Suppressor macrophage treated with lipopolysaccharide for 4 hours (primary cell): ENCODE measurements at regions not wholly inside any gene's neighbourhood (a gene's known extent, or its start where the extent isn't known, plus 50 kb on each side); places are given as distances from the start of the nearest gene placed in this dataset.

ENCODE experiments used
- DNase-seq: peaks from one replicate; pipeline ENCODE4 v3.0.0-alpha.2; 2020

GRCh38 chr10:130434446-130435385 lies 298.5 kb downstream of the GLRX3 start:
- DNase-seq: no peak

- no peak for DNase-seq
Measured at GRCh38 chr10:130435961-130436360, 299.8 kb downstream of the GLRX3 start.

- DNase-seq: no peak
Measured at GRCh38 chr10:130438861-130439260, 302.7 kb downstream of the GLRX3 start.

- no peak for DNase-seq
Measured at GRCh38 chr10:130439766-130440165, 303.6 kb downstream of the GLRX3 start.

GRCh38 chr10:130440494-130440893 lies 304.3 kb downstream of the GLRX3 start:
- DNase-seq: no peak

- DNase-seq: no peak
Measured at GRCh38 chr10:130440971-130441370, 304.8 kb downstream of the GLRX3 start.

GRCh38 chr10:130443066-130443465 lies 306.9 kb downstream of the GLRX3 start:
- no peak for DNase-seq

GRCh38 chr10:130453036-130453720 lies 317.0 kb downstream of the GLRX3 start:
- DNase-seq: no peak

GRCh38 chr10:130453721-130454542 lies 317.7 kb downstream of the GLRX3 start:
- no peak for DNase-seq

GRCh38 chr10:130454543-130455000 lies 318.4 kb downstream of the GLRX3 start:
- no peak for DNase-seq

- no peak for DNase-seq
Measured at GRCh38 chr10:130455111-130455695, 319.0 kb downstream of the GLRX3 start.

GRCh38 chr10:130455791-130456190 lies 319.6 kb downstream of the GLRX3 start:
- no peak for DNase-seq

GRCh38 chr10:130456616-130457015 lies 320.4 kb downstream of the GLRX3 start:
- DNase-seq: no peak

GRCh38 chr10:130458509-130458908 lies 322.3 kb downstream of the GLRX3 start:
- DNase-seq: no peak

GRCh38 chr10:130459011-130459410 lies 322.8 kb downstream of the GLRX3 start:
- DNase-seq: no peak

GRCh38 chr10:130459851-130460490 lies 323.8 kb downstream of the GLRX3 start:
- no peak for DNase-seq

GRCh38 chr10:130461631-130462030 lies 325.4 kb downstream of the GLRX3 start:
- DNase-seq: no peak

GRCh38 chr10:130463104-130463875 lies 327.1 kb downstream of the GLRX3 start:
- no peak for DNase-seq

GRCh38 chr10:130463876-130464364 lies 327.7 kb downstream of the GLRX3 start:
- DNase-seq: no peak

- no peak for DNase-seq
Measured at GRCh38 chr10:130464426-130464825, 328.2 kb downstream of the GLRX3 start.
